Ovary (tissue), 7 donors: ENCODE measurements at regions not wholly inside any gene's neighbourhood (a gene's known extent, or its start where the extent isn't known, plus 50 kb on each side); places are given as distances from the start of the nearest gene placed in this dataset.

Experiments
- DNase-seq, 5 donors: peaks; one replicate each; pipeline ENCODE4 v3.0.0-alpha.2; 2019 to 2020
- H3K27ac ChIP-seq, 2 donors: fragments of 200-600 bp; one replicate each; pipeline versions ENCODE4 v1.5.1 to v1.8.0; 2019 to 2022
- H3K27me3 ChIP-seq: fragments of 200-600 bp; one replicate; pipeline ENCODE4 v1.8.0; 2022
- H3K36me3 ChIP-seq: fragments of 200-600 bp; sonication (generic); one replicate; pipeline ENCODE4 v1.5.1; 2019
- H3K4me1 ChIP-seq: one replicate; pipeline ENCODE4 v1.8.1; 2013; ENCODE audit warnings: mild to moderate bottlenecking, moderate library complexity; ENCODE audit not compliant: insufficient read depth
- H3K4me3 ChIP-seq: fragments of 200-600 bp; sonication (generic); one replicate; pipeline ENCODE4 v1.5.1; 2017
- H3K9me3 ChIP-seq, 2 donors: fragments of 200-600 bp in 1 of 2; sonication (generic) in 1 of 2; one replicate each; pipeline versions ENCODE4 v1.5.1 to v1.8.1; 2013 to 2019; ENCODE audit warnings: mild to moderate bottlenecking in 1 of 2, moderate library complexity in 1 of 2
- EP300 ChIP-seq: sonication (generic); formaldehyde crosslinking; IDR thresholded peaks from one replicate; pipeline ENCODE4 v1.6.1; 2017; ENCODE audit warnings: antibody characterized with exemption
- POLR2A ChIP-seq: fragments of 450-650 bp; IDR thresholded peaks from one replicate; pipeline ENCODE4 v1.6.1; 2017; ENCODE audit warnings: antibody characterized with exemption, mild to moderate bottlenecking, moderate library complexity
- WGBS, 3 donors: extraction: QIAGEN DNeasy Blood & Tissue Kit in 1 of 3; methylation state at CpG; one replicate each; pipeline versions ENCODE4 v1.1.5 to v1.1.7; 2013 to 2017; 5-methylcytosine and 5-hydroxymethylcytosine counted together
- intact Hi-C, 4 donors: fragments of 100-400 bp; cut with DNase I; formaldehyde crosslinking; loops; one replicate each; pipeline versions ENCODE4 v1.11.0 to v1.15.1; 2022 to 2023
- TF ChIP-seq, protein P1 (sequence below), 3 donors: fragments of 450-650 bp in 2 of 3; fragments of 200-600 bp in 1 of 3; IDR thresholded peaks; one replicate each; pipeline versions ENCODE4 v1.5.1 to v1.8.0; 2016 to 2022; ENCODE audit warnings: antibody characterized with exemption in 3 of 3, mild to moderate bottlenecking in 1 of 3
- donor health status: DM: no; HTN: no; CAD: no; lungs with moderate emphysema.
- donor health status: DM: no; HTN: no; CAD: no.
- donor health status: Bipolar disorder and iron deficiency.
- donor health status: DM: no; HTN: no; CAD: no.
- donor health status: DM: yes; HTN: yes; CAD: no.

DNA sequence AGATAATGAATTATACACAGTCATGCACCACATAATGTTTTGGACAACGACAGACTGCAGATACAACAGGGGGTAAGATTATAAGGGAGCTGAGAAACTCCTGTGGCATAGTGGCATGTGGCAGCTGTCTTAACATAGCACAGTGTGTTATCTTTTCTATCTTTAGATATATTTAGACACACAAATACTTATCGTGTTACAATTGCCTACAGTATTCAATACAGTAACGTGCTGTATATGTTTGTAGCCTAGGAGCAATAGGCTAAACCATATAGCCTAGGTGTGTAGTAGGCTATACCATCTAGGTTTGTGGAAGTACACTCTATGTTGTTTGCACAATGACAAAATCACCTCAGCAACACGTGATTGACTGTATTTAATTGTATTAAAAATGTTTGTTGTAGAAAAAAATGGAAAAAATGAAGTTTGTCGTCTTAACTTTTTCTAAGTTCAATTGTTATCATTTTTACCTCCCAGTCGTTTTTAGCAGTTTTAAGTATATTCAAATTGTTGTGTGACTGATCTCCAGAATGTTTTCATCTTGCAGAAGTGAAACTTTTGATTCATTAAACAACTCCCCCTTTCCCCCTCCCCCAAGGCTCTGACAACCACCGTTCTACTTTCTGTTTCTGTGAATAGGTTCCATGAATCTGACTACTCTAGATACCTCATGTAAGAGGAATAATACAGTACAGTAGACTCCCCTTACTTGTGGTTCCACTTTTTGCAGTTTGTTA is 351.0 kb upstream of the B3GALT2 start:
- WGBS, 3 donors, result 33 to 58% (median 38%) methylated on average over 7 of the region's 7 CpGs
- DNase-seq, result no peak

DNA sequence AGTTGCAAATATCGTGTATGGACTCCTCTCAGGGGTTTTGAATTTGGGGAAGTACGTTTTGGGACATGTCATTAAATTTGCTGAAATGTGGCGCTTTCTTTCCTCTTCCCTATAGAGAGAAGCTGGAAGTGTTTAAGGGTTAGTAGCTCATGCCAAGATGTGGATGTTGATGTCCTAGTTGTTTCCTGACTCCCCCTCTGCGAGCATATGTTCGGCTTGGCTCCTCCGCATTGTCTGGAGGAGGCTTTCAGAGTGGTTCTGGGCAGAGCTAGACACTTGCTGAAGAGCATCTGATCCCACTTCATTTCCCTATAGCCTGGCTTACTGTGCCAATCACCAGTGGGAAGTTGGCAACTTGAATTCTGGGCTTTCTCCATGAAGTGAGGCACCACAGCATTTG is 347.4 kb upstream of the B3GALT2 start:
- DNase-seq, result no peak
- WGBS, 3 donors, result 53 to 61% (median 55%) methylated on average over 6 of the region's 6 CpGs
- no peak overlapping the region for H3K4me3 ChIP-seq
- H3K4me1 ChIP-seq, result no peaks in the 10 kb centered on the region
- H3K27me3 ChIP-seq, result no peaks in the 10 kb centered on the region
- intact Hi-C loops, result no loop called here
- no peaks in the 10 kb centered on the region for H3K36me3 ChIP-seq
- no peaks in the 10 kb centered on the region for H3K9me3 ChIP-seq
- TF ChIP-seq, protein P1, sequence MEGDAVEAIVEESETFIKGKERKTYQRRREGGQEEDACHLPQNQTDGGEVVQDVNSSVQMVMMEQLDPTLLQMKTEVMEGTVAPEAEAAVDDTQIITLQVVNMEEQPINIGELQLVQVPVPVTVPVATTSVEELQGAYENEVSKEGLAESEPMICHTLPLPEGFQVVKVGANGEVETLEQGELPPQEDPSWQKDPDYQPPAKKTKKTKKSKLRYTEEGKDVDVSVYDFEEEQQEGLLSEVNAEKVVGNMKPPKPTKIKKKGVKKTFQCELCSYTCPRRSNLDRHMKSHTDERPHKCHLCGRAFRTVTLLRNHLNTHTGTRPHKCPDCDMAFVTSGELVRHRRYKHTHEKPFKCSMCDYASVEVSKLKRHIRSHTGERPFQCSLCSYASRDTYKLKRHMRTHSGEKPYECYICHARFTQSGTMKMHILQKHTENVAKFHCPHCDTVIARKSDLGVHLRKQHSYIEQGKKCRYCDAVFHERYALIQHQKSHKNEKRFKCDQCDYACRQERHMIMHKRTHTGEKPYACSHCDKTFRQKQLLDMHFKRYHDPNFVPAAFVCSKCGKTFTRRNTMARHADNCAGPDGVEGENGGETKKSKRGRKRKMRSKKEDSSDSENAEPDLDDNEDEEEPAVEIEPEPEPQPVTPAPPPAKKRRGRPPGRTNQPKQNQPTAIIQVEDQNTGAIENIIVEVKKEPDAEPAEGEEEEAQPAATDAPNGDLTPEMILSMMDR (IDR thresholded peaks at IDR 0.05), result no peak
- TF ChIP-seq EP300 (no peak), POLR2A (no peak)
- no peak overlapping the region for H3K27ac ChIP-seq

More for the DNA sequence above, 351.0 kb upstream of the B3GALT2 start:
- no peaks in the 10 kb centered on the region for H3K36me3 ChIP-seq
- no peaks in the 10 kb centered on the region for H3K9me3 ChIP-seq
- no peak overlapping the region for H3K4me3 ChIP-seq
- intact Hi-C loops, result no loop called here
- H3K27me3 ChIP-seq, result no peaks in the 10 kb centered on the region
- no peak overlapping the region for H3K27ac ChIP-seq
- H3K4me1 ChIP-seq, result no peaks in the 10 kb centered on the region
- no peak for TF ChIP-seq POLR2A
- TF ChIP-seq, protein P1 (IDR thresholded peaks at IDR 0.05), result no peak
- TF ChIP-seq EP300, result no peak

DNA sequence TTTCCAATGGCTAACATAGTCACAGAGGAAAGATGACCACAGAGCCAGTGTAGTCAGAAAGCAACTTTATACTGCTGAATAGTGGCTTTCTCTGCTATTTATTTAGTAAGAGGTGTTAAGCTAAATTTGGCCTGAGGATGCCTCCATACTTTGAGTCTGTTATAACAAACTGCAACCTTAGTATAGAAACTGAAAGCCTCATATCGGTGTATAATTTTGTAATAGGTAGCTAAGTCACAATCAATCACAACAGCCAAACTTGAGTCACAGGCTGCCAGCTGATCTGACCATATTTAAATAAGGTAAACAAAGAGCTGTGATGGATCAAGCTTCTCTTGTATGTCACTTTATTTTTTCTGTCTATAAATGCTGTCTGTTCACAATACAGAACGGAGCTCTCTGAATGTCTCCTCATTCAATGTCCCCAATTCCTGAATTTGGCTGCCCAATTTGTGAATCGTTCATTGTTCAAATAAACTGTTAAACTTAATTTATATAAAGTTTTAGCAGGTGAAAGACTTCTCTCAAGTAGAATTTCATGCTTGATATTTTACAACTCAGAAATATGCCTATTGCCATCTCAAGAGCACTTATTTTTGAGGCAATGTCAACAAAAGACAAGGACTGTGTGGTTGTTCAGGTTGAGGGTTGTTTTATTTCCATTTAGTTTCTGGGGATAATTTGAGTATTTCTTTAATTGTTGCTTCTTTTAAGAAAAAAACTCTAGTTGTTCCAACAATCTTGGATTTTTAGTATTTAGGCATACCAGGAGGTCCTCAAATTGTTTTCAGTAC is 339.7 kb upstream of the B3GALT2 start:
- WGBS, 3 donors, result 96 to 98% (median 96%) methylated on average over 3 of the region's 3 CpGs
- Histone ChIP-seq H3K27me3 (no peaks in the 10 kb centered on the region), H3K27ac (no peak overlapping the region), H3K4me3 (no peak overlapping the region), H3K4me1 (no peaks in the 10 kb centered on the region), H3K9me3 (no peaks in the 10 kb centered on the region), H3K36me3 (no peaks in the 10 kb centered on the region)
- no peak for DNase-seq
- TF ChIP-seq EP300 (no peak), POLR2A (no peak)
- TF ChIP-seq, protein P1 (IDR thresholded peaks at IDR 0.05), result no peak
- intact Hi-C loops, result no loop called here

DNA sequence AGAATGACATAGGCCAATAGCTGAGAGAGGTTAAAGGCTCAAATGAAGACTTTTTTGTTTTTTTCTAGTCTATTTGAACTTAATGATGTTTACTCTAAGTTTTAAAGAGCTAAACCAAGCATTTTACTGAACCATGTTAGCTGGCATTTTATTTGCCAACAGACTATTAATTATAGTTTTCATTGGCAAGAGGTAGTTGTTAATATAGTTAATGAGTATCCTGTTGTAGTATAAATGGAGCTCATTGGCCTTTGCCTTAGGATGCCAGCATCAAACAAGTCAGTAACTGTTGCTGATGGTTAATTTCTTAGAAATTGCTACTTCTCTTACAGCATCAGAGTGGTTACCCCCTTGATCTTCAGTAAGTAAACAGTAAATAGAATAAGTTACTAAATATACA is 339.0 kb upstream of the B3GALT2 start:
- Histone ChIP-seq H3K27ac (no peak overlapping the region), H3K27me3 (no peaks in the 10 kb centered on the region)
- DNase-seq, result no peak

DNA sequence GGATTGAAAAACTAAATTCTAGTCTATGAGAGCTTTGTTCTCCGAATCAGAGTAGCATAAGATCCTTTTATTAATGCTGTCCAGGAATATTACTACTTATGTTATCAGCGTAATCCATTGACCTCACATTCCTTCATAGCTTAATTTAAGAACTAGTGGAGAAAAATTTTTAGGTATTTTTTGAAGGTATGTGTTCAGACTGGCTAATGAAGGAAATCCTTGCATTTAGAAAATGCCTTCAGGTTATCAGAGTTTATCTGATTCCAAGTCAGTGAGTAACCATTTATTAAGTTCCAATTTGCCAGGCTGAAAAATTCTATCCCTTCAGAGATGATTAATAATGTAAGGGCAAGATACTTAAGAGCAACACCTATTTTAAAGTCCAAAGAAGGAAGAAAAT is 338.2 kb upstream of the B3GALT2 start:
- no peaks in the 10 kb centered on the region for H3K27me3 ChIP-seq
- H3K4me3 ChIP-seq, result no peak overlapping the region
- no peak for DNase-seq
- intact Hi-C loops, result no loop called here
- no peaks in the 10 kb centered on the region for H3K4me1 ChIP-seq
- 89 to 94% (median 93%) methylated on average over 2 of the region's 2 CpGs for WGBS, 3 donors
- no peak for TF ChIP-seq EP300
- TF ChIP-seq, protein P1 (IDR thresholded peaks at IDR 0.05), result no peak
- H3K9me3 ChIP-seq, result no peaks in the 10 kb centered on the region
- no peaks in the 10 kb centered on the region for H3K36me3 ChIP-seq
- no peak overlapping the region for H3K27ac ChIP-seq

More for the DNA sequence above, 339.0 kb upstream of the B3GALT2 start:
- H3K36me3 ChIP-seq, result no peaks in the 10 kb centered on the region
- intact Hi-C loops, result no loop called here
- H3K4me1 ChIP-seq, result no peaks in the 10 kb centered on the region
- TF ChIP-seq POLR2A, result no peak
- H3K9me3 ChIP-seq, result no peaks in the 10 kb centered on the region
- no peak overlapping the region for H3K4me3 ChIP-seq
